DND-41 (cell line): ENCODE measurements at regions not wholly inside any gene's neighbourhood (a gene's known extent, or its start where the extent isn't known, plus 50 kb on each side); places are given as distances from the start of the nearest gene placed in this dataset.

Experiments used
- ATAC-seq: fragments of 200-7000 bp; cut with Tn5 transposase; 3 replicates; pipeline ENCODE4 v1.9.1; 2021; ENCODE audit warnings: low read depth; ENCODE audit not compliant: insufficient read depth
- DNase-seq: peaks from one replicate; pipeline ENCODE4 v3.0.0-alpha.2; 2020
- H2AFZ ChIP-seq: 2 replicates; pipeline ENCODE4 v1.6.0; 2012; ENCODE audit warnings: low read depth, low read length
- H3K27ac ChIP-seq: 2 replicates; pipeline ENCODE4 v1.5.1; 2012; ENCODE audit warnings: low read length, inconsistent platforms
- H3K27me3 ChIP-seq: fragments of 200-600 bp; sonication (generic); 2 replicates; pipeline ENCODE4 v1.6.0; 2012; ENCODE audit warnings: low read length, mild to moderate bottlenecking, inconsistent platforms; ENCODE audit not compliant: insufficient read depth, poor library complexity
- H3K36me3 ChIP-seq: 2 replicates; pipeline ENCODE4 v1.5.1; 2012; ENCODE audit warnings: low read length, inconsistent platforms; ENCODE audit not compliant: insufficient read depth
- H3K4me1 ChIP-seq: 2 replicates; pipeline ENCODE4 v1.5.1; 2012; ENCODE audit warnings: mild to moderate bottlenecking, low read length; ENCODE audit not compliant: insufficient read depth
- H3K4me2 ChIP-seq: 2 replicates; pipeline ENCODE4 v1.6.0; 2012; ENCODE audit warnings: mild to moderate bottlenecking, moderate library complexity, low read length, inconsistent platforms; ENCODE audit not compliant: insufficient read depth
- H3K4me3 ChIP-seq, 2 experiments: fragments of 200-600 bp in 1 of 2; shearing (Covaris generic) in 1 of 2; 2 replicates each; pipeline ENCODE4 v1.5.1; 2012 to 2016; ENCODE audit warnings: inconsistent platforms in 2 of 2, low read length in 2 of 2, mild to moderate bottlenecking in 2 of 2, low read depth in 1 of 2, moderate library complexity in 1 of 2
- H3K79me2 ChIP-seq: 2 replicates; pipeline ENCODE4 v1.6.0; 2012; ENCODE audit warnings: low read length, inconsistent platforms; ENCODE audit not compliant: insufficient read depth
- H3K9ac ChIP-seq: 2 replicates; pipeline ENCODE4 v1.6.0; 2012; ENCODE audit warnings: low read depth, mild to moderate bottlenecking, inconsistent platforms, low read length, moderate library complexity
- H3K9me3 ChIP-seq: 2 replicates; pipeline ENCODE4 v1.5.1; 2012; ENCODE audit warnings: low read length, moderate library complexity, mild to moderate bottlenecking, inconsistent platforms; ENCODE audit not compliant: insufficient read depth, severe bottlenecking
- H4K20me1 ChIP-seq: 2 replicates; pipeline ENCODE4 v1.6.0; 2012; ENCODE audit warnings: low read length; ENCODE audit not compliant: insufficient read depth
- CTCF ChIP-seq: IDR thresholded peaks from 2 replicates; pipeline ENCODE4 v1.5.1; 2012; ENCODE audit warnings: borderline replicate concordance, low read length, moderate library complexity, mild to moderate bottlenecking; ENCODE audit not compliant: poor library complexity, severe bottlenecking; ENCODE audit errors: extremely low read depth
- EZH2 ChIP-seq: IDR thresholded peaks from 3 replicates; pipeline ENCODE4 v1.6.1; 2012; ENCODE audit warnings: borderline replicate concordance, low read depth, mild to moderate bottlenecking, moderate library complexity, low read length, inconsistent platforms; ENCODE audit not compliant: severe bottlenecking

GRCh38 chr14:25508845-25509244 lies 458.9 kb upstream of the STXBP6 start:
- no peak for ATAC-seq
- no peak overlapping the region for H3K27ac ChIP-seq
- no peaks in the 10 kb centered on the region for H3K27me3 ChIP-seq
- no peaks in the 10 kb centered on the region for H4K20me1 ChIP-seq
- no peaks in the 10 kb centered on the region for H3K4me1 ChIP-seq
- no peak overlapping the region for H2AFZ ChIP-seq
- TF ChIP-seq CTCF = no peak
- no peak overlapping the region for H3K4me3 ChIP-seq
- no peaks in the 10 kb centered on the region for H3K79me2 ChIP-seq
- no peak overlapping the region for H3K9ac ChIP-seq
- H3K36me3 ChIP-seq = no peaks in the 10 kb centered on the region
- no peak overlapping the region for H3K4me2 ChIP-seq
- H3K9me3 ChIP-seq = no peaks in the 10 kb centered on the region
- no peak for DNase-seq

GRCh38 chr14:25501749-25502148 lies 451.8 kb upstream of the STXBP6 start:
- Histone ChIP-seq H3K36me3 (no peaks in the 10 kb centered on the region), H3K79me2 (no peaks in the 10 kb centered on the region), H4K20me1 (no peaks in the 10 kb centered on the region), H3K4me3 (no peak overlapping the region), H3K4me2 (no peak overlapping the region), H3K27ac (no peak overlapping the region), H3K4me1 (no peaks in the 10 kb centered on the region), H3K9me3 (no peaks in the 10 kb centered on the region), H2AFZ (no peak overlapping the region), H3K27me3 (no peaks in the 10 kb centered on the region), H3K9ac (no peak overlapping the region)
- TF ChIP-seq CTCF (no peak), EZH2 (no peak)
- DNase-seq (no peak), ATAC-seq (no peak)

- Histone ChIP-seq H2AFZ (no peak overlapping the region), H3K4me1 (no peaks in the 10 kb centered on the region), H3K4me3 (no peak overlapping the region), H3K9me3 (no peaks in the 10 kb centered on the region), H3K79me2 (no peaks in the 10 kb centered on the region), H3K27me3 (no peaks in the 10 kb centered on the region), H3K36me3 (no peaks in the 10 kb centered on the region), H3K27ac (no peak overlapping the region), H4K20me1 (no peaks in the 10 kb centered on the region), H3K4me2 (no peak overlapping the region), H3K9ac (no peak overlapping the region)
- ATAC-seq (no peak), DNase-seq (no peak)
- TF ChIP-seq EZH2 (no peak), CTCF (no peak)
Measured at GRCh38 chr14:25488961-25489360, 439.0 kb upstream of the STXBP6 start.

GRCh38 chr14:25485381-25485780 lies 435.4 kb upstream of the STXBP6 start:
- ATAC-seq (no peak), DNase-seq (no peak)
- Histone ChIP-seq H3K79me2 (no peaks in the 10 kb centered on the region), H3K9me3 (no peaks in the 10 kb centered on the region), H3K4me1 (no peaks in the 10 kb centered on the region), H3K36me3 (no peaks in the 10 kb centered on the region), H3K27ac (no peak overlapping the region), H4K20me1 (no peaks in the 10 kb centered on the region), H3K27me3 (no peaks in the 10 kb centered on the region), H3K4me2 (no peak overlapping the region), H2AFZ (no peak overlapping the region), H3K4me3 (no peak overlapping the region), H3K9ac (no peak overlapping the region)
- TF ChIP-seq CTCF = no peak
- no peak for TF ChIP-seq EZH2
